ENCODE measurements at regions not wholly inside any gene's neighbourhood (a gene's known extent, or its start where the extent isn't known, plus 50 kb on each side); places are given as distances from the start of the nearest gene placed in this dataset.
"Not testable (repeated sequence)": the region's sequence is repeated elsewhere in the genome, so short reads cannot be mapped to it uniquely, and the experiment has no call there.

GRCh38 chr5:18745988-18746615, 1111.8 kb downstream of the TAF11L14 start:
- DNase-seq: peak; percentile 60

- DNase-seq: no peak
Measured at GRCh38 chr5:18749763-18750162, 1115.5 kb downstream of the TAF11L14 start.

GRCh38 chr5:18752317-18752716, 1118.1 kb downstream of the TAF11L14 start:
- no peak for DNase-seq

- no peak for DNase-seq
Measured at GRCh38 chr5:18754201-18754600, 1119.9 kb downstream of the TAF11L14 start.

GRCh38 chr5:18761801-18762200, 1127.5 kb downstream of the TAF11L14 start:
- DNase-seq: no peak

- DNase-seq: no peak
Measured at GRCh38 chr5:18764161-18764560, 1129.9 kb downstream of the TAF11L14 start.

GRCh38 chr5:18765304-18765703, 1131.0 kb downstream of the TAF11L14 start:
- no peak for DNase-seq

- DNase-seq: no peak
Measured at GRCh38 chr5:18771097-18771610, 1136.9 kb downstream of the TAF11L14 start.

- DNase-seq: peak; percentile 5
Measured at GRCh38 chr5:18772475-18772874, 1138.2 kb downstream of the TAF11L14 start.

- DNase-seq: no peak
Measured at GRCh38 chr5:18778225-18778624, 1144.0 kb downstream of the TAF11L14 start.

- DNase-seq: no peak
Measured at GRCh38 chr5:18789218-18789998, 1155.1 kb downstream of the TAF11L14 start.

GRCh38 chr5:18792145-18792544, 1157.9 kb downstream of the TAF11L14 start:
- DNase-seq: no peak

GRCh38 chr5:18797222-18797621, 1163.0 kb downstream of the TAF11L14 start:
- no peak for DNase-seq

- DNase-seq: no peak
Measured at GRCh38 chr5:18798058-18798457, 1163.8 kb downstream of the TAF11L14 start.

GRCh38 chr5:18799482-18800128, 1165.3 kb downstream of the TAF11L14 start:
- no peak for DNase-seq

GRCh38 chr5:18800293-18801025, 1166.2 kb downstream of the TAF11L14 start:
- no peak for DNase-seq

GRCh38 chr5:18801413-18801812, 1167.2 kb downstream of the TAF11L14 start:
- not testable (repeated sequence) for DNase-seq

GRCh38 chr5:18802336-18802735, 1168.1 kb downstream of the TAF11L14 start:
- no peak for DNase-seq

- no peak for DNase-seq
Measured at GRCh38 chr5:18805376-18805775, 1171.1 kb downstream of the TAF11L14 start.

GRCh38 chr5:18807256-18808149, 1173.2 kb downstream of the TAF11L14 start:
- no peak for DNase-seq

- DNase-seq: no peak
Measured at GRCh38 chr5:18811661-18812060, 1176.3 kb downstream of the CDH18 start.

GRCh38 chr5:18828351-18828750, 1159.6 kb downstream of the CDH18 start:
- no peak for DNase-seq
